SK-N-SH treated with all-trans-retinoic acid at 6 μM for 48 hours (cell line): ENCODE measurements at regions not wholly inside any gene's neighbourhood (a gene's known extent, or its start where the extent isn't known, plus 50 kb on each side); places are given as distances from the start of the nearest gene placed in this dataset.
"Not testable (repeated sequence)": the region's sequence is repeated elsewhere in the genome, so short reads cannot be mapped to it uniquely, and the experiment has no call there.

Experiments
- ARNTL ChIP-seq: fragments of 450-650 bp; formaldehyde crosslinking; IDR thresholded peaks from 2 replicates; pipeline ENCODE4 v1.5.0; 2020; ENCODE audit warnings: low read depth, mild to moderate bottlenecking, moderate library complexity, borderline replicate concordance
- BACH2 ChIP-seq: fragments of 250-450 bp; sonication (Bioruptor Pico); IDR thresholded peaks from 2 replicates; pipeline ENCODE4 v1.9.0; 2021; ENCODE audit warnings: mild to moderate bottlenecking, borderline replicate concordance
- ESRRG ChIP-seq: fragments of 250-450 bp; sonication (Bioruptor Pico); IDR thresholded peaks from 2 replicates; pipeline ENCODE4 v1.6.1; 2021; ENCODE audit warnings: mild to moderate bottlenecking
- ZC3H10 ChIP-seq: fragments of 250-450 bp; sonication (Bioruptor Pico); IDR thresholded peaks from 2 replicates; pipeline ENCODE4 v1.5.1; 2021; ENCODE audit warnings: mild to moderate bottlenecking, moderate library complexity
- TF ChIP-seq, protein P1 (sequence below): fragments of 250-450 bp; sonication (Bioruptor Pico); IDR thresholded peaks from 2 replicates; pipeline ENCODE4 v1.8.0; 2021; ENCODE audit warnings: low read depth, mild to moderate bottlenecking, moderate library complexity, borderline replicate concordance
- TF ChIP-seq, protein P2 (sequence below): fragments of 250-450 bp; sonication (Bioruptor Pico); IDR thresholded peaks from 2 replicates; pipeline ENCODE4 v1.5.1; 2020; ENCODE audit warnings: low read depth, mild to moderate bottlenecking, moderate library complexity
- TF ChIP-seq, protein P3 (sequence below): fragments of 250-450 bp; sonication (Bioruptor Pico); IDR thresholded peaks from 2 replicates; pipeline ENCODE4 v1.8.0; 2020; ENCODE audit warnings: mild to moderate bottlenecking, moderate library complexity, borderline replicate concordance

DNA sequence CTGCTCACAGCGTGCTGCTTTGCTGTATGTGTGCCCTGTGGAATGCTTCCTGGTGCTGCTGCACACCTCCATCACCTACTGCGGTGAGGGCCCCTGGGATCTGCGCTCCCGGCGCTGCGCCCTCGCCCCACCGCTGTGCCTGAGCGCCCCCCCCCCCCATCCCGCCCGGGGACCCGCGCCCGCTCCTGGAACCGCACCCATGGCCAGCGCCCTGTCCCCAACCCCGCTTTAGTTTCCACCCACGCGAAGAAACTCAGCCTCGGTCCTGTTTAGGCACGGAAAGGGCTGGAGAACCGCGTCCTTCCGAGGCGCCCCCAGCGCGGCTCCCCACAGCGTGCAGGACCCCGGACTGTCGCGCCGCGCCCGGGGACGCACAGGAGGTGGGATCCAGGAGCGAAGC, 265.5 kb downstream of the POTEB3 start:
- TF ChIP-seq, protein P1, sequence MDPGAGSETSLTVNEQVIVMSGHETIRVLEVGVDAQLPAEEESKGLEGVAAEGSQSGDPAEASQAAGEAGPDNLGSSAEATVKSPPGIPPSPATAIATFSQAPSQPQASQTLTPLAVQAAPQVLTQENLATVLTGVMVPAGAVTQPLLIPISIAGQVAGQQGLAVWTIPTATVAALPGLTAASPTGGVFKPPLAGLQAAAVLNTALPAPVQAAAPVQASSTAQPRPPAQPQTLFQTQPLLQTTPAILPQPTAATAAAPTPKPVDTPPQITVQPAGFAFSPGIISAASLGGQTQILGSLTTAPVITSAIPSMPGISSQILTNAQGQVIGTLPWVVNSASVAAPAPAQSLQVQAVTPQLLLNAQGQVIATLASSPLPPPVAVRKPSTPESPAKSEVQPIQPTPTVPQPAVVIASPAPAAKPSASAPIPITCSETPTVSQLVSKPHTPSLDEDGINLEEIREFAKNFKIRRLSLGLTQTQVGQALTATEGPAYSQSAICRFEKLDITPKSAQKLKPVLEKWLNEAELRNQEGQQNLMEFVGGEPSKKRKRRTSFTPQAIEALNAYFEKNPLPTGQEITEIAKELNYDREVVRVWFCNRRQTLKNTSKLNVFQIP (CRISPR knock-in tag) = not testable (repeated sequence)
- TF ChIP-seq, protein P2, sequence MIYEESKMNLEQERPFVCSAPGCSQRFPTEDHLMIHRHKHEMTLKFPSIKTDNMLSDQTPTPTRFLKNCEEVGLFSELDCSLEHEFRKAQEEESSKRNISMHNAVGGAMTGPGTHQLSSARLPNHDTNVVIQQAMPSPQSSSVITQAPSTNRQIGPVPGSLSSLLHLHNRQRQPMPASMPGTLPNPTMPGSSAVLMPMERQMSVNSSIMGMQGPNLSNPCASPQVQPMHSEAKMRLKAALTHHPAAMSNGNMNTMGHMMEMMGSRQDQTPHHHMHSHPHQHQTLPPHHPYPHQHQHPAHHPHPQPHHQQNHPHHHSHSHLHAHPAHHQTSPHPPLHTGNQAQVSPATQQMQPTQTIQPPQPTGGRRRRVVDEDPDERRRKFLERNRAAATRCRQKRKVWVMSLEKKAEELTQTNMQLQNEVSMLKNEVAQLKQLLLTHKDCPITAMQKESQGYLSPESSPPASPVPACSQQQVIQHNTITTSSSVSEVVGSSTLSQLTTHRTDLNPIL (CRISPR knock-in tag) = not testable (repeated sequence)
- not testable (repeated sequence) for TF ChIP-seq ESRRG (CRISPR knock-in tag); BACH2; ZC3H10; ARNTL (CRISPR knock-in tag)
- TF ChIP-seq, protein P3, sequence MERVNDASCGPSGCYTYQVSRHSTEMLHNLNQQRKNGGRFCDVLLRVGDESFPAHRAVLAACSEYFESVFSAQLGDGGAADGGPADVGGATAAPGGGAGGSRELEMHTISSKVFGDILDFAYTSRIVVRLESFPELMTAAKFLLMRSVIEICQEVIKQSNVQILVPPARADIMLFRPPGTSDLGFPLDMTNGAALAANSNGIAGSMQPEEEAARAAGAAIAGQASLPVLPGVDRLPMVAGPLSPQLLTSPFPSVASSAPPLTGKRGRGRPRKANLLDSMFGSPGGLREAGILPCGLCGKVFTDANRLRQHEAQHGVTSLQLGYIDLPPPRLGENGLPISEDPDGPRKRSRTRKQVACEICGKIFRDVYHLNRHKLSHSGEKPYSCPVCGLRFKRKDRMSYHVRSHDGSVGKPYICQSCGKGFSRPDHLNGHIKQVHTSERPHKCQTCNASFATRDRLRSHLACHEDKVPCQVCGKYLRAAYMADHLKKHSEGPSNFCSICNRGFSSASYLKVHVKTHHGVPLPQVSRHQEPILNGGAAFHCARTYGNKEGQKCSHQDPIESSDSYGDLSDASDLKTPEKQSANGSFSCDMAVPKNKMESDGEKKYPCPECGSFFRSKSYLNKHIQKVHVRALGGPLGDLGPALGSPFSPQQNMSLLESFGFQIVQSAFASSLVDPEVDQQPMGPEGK = not testable (repeated sequence)
